H9 (cell line): ENCODE measurements at regions not wholly inside any gene's neighbourhood (a gene's known extent, or its start where the extent isn't known, plus 50 kb on each side); places are given as distances from the start of the nearest gene placed in this dataset.
A peak's percentile ranks its signal among the peaks of the same experiment; 100 is the strongest.

Experiments
- DNase-seq: peaks from one replicate; pipeline ENCODE4 v3.0.0-alpha.2; 2017
- H2AFZ ChIP-seq: one replicate; pipeline ENCODE4 v1.6.1; 2013; ENCODE audit warnings: mild to moderate bottlenecking, low read length, control low read depth, moderate library complexity
- H2AK5ac ChIP-seq: 2 replicates; pipeline ENCODE4 v1.6.1; 2013; ENCODE audit warnings: low read length, control low read depth, mixed read lengths; ENCODE audit not compliant: insufficient read length
- H2BK120ac ChIP-seq: one replicate; pipeline ENCODE4 v1.6.1; 2013; ENCODE audit warnings: low read depth, mild to moderate bottlenecking, low read length, control low read depth, inconsistent platforms; ENCODE audit not compliant: poor library complexity, severe bottlenecking
- H2BK12ac ChIP-seq: 2 replicates; pipeline ENCODE4 v1.6.1; 2013; ENCODE audit warnings: low read length, control low read depth, mixed read lengths, low read depth; ENCODE audit not compliant: insufficient read length
- H2BK15ac ChIP-seq: 2 replicates; pipeline ENCODE4 v1.6.1; 2013; ENCODE audit warnings: low read depth, low read length, control low read depth
- H2BK20ac ChIP-seq: one replicate; pipeline ENCODE4 v1.6.1; 2013; ENCODE audit warnings: low read depth, mild to moderate bottlenecking, low read length, control low read depth, inconsistent platforms; ENCODE audit not compliant: poor library complexity, severe bottlenecking
- H2BK5ac ChIP-seq: 2 replicates; pipeline ENCODE4 v1.6.1; 2013; ENCODE audit warnings: low read length, control low read depth, mixed read lengths; ENCODE audit not compliant: insufficient read length
- H3K14ac ChIP-seq: 2 replicates; pipeline ENCODE4 v1.6.1; 2013; ENCODE audit warnings: low read length, control low read depth; ENCODE audit not compliant: insufficient read depth
- H3K18ac ChIP-seq: 2 replicates; pipeline ENCODE4 v1.6.1; 2013; ENCODE audit warnings: low read depth, mild to moderate bottlenecking, mixed read lengths, low read length, control low read depth; ENCODE audit not compliant: insufficient read length
- H3K23ac ChIP-seq: 2 replicates; pipeline ENCODE4 v1.6.1; 2013; ENCODE audit warnings: low read length, control low read depth, mixed read lengths, low read depth; ENCODE audit not compliant: insufficient read length
- H3K23me2 ChIP-seq: 2 replicates; pipeline ENCODE4 v1.6.1; 2013; ENCODE audit warnings: low read depth, mild to moderate bottlenecking, mixed read lengths, low read length, control low read depth; ENCODE audit not compliant: insufficient read length, poor library complexity, severe bottlenecking
- H3K27ac ChIP-seq: 2 replicates; pipeline ENCODE4 v1.5.1; 2013; ENCODE audit warnings: low read length, control low read depth, mixed read lengths, low read depth; ENCODE audit not compliant: insufficient read length
- H3K27me3 ChIP-seq: 2 replicates; pipeline ENCODE4 v1.6.1; 2013; ENCODE audit warnings: low read length, control low read depth, inconsistent platforms; ENCODE audit not compliant: insufficient read depth
- H3K4ac ChIP-seq: 2 replicates; pipeline ENCODE4 v1.6.1; 2013; ENCODE audit warnings: low read depth, mild to moderate bottlenecking, control low read depth, inconsistent platforms, low read length, moderate library complexity
- H3K4me1 ChIP-seq: 2 replicates; pipeline ENCODE4 v1.6.1; 2013; ENCODE audit warnings: low read length, control low read depth, inconsistent platforms; ENCODE audit not compliant: insufficient read depth
- H3K4me2 ChIP-seq: 2 replicates; pipeline ENCODE4 v1.6.1; 2013; ENCODE audit warnings: low read length, control low read depth, mixed read lengths; ENCODE audit not compliant: insufficient read length, insufficient read depth
- H3K56ac ChIP-seq: 2 replicates; pipeline ENCODE4 v1.6.1; 2013; ENCODE audit warnings: low read depth, mild to moderate bottlenecking, mixed read lengths, low read length, control low read depth; ENCODE audit not compliant: insufficient read length
- H3K79me1 ChIP-seq: 2 replicates; pipeline ENCODE4 v1.6.1; 2013; ENCODE audit warnings: low read depth, mild to moderate bottlenecking, moderate library complexity, low read length, control low read depth, inconsistent platforms; ENCODE audit not compliant: insufficient read depth, poor library complexity, severe bottlenecking
- H3K79me2 ChIP-seq: 2 replicates; pipeline ENCODE4 v1.6.1; 2013; ENCODE audit warnings: low read length, control low read depth, inconsistent platforms; ENCODE audit not compliant: insufficient read depth
- H3K9ac ChIP-seq: 2 replicates; pipeline ENCODE4 v1.6.1; 2013; ENCODE audit warnings: low read length, control low read depth, mixed read lengths; ENCODE audit not compliant: insufficient read length; ENCODE audit errors: extremely low read depth
- H3K9me3 ChIP-seq: one replicate; pipeline ENCODE4 v1.6.1; 2013; ENCODE audit warnings: low read depth, low read length, inconsistent platforms; ENCODE audit not compliant: control insufficient read depth
- H3T11ph ChIP-seq: one replicate; pipeline ENCODE4 v1.6.1; 2013; ENCODE audit warnings: mild to moderate bottlenecking, low read length, control low read depth, inconsistent platforms
- H4K20me1 ChIP-seq: one replicate; pipeline ENCODE4 v1.6.1; 2013; ENCODE audit not compliant: control insufficient read depth, insufficient read length, insufficient read depth
- H4K5ac ChIP-seq: 2 replicates; pipeline ENCODE4 v1.6.1; 2013; ENCODE audit warnings: low read depth, mild to moderate bottlenecking, mixed read lengths, low read length, control low read depth; ENCODE audit not compliant: insufficient read length
- H4K8ac ChIP-seq: replicated peaks from 2 replicates; pipeline ENCODE4 v1.6.1; 2013; ENCODE audit warnings: low read length, control low read depth, mixed read lengths, low read depth; ENCODE audit not compliant: insufficient read length
- H4K91ac ChIP-seq: 2 replicates; pipeline ENCODE4 v1.6.1; 2013; ENCODE audit warnings: low read depth, mild to moderate bottlenecking, moderate library complexity, mixed read lengths, low read length, control low read depth; ENCODE audit not compliant: insufficient read length
- H3K27ac Mint-ChIP-seq, 3 experiments: 2 replicates in 2 of 3; 3 replicates in 1 of 3; pipeline ENCODE4 v1.8.0; 2020 to 2021; ENCODE audit warnings: mixed read lengths in 3 of 3, mild to moderate bottlenecking in 1 of 3, moderate library complexity in 1 of 3
- H3K27me3 Mint-ChIP-seq: 2 replicates; pipeline ENCODE4 v1.8.0; 2021; ENCODE audit warnings: low read depth, mild to moderate bottlenecking, moderate library complexity, mixed read lengths
- H3K36me3 Mint-ChIP-seq, 3 experiments: 2 replicates in 2 of 3; 3 replicates in 1 of 3; pipeline ENCODE4 v1.8.0; 2020 to 2021; ENCODE audit warnings: low read depth in 3 of 3, mixed read lengths in 3 of 3; ENCODE audit not compliant: insufficient read depth in 1 of 3
- H3K4me1 Mint-ChIP-seq, 2 experiments: 2 replicates each; pipeline ENCODE4 v1.8.0; 2020; ENCODE audit warnings: mixed read lengths in 2 of 2
- H3K4me3 Mint-ChIP-seq, 2 experiments: 2 replicates in 1 of 2; 3 replicates in 1 of 2; pipeline ENCODE4 v1.8.0; 2020 to 2021; ENCODE audit warnings: mild to moderate bottlenecking in 2 of 2, mixed read lengths in 2 of 2, moderate library complexity in 1 of 2
- H3K9me3 Mint-ChIP-seq, 2 experiments: 2 replicates in 1 of 2; 3 replicates in 1 of 2; pipeline ENCODE4 v1.8.0; 2020; ENCODE audit warnings: mild to moderate bottlenecking in 2 of 2, mixed read lengths in 2 of 2, moderate library complexity in 1 of 2
- CTCF ChIP-seq: fragments of 200-600 bp; sonication (generic); conservative IDR thresholded peaks from 3 replicates; pipeline ENCODE4 v1.8.0; 2021; ENCODE audit warnings: antibody characterized with exemption, mild to moderate bottlenecking
- WGBS: extraction: QIAGEN DNeasy Blood & Tissue Kit; methylation state at CpG from one replicate; pipeline ENCODE4 v1.1.7; 2013; ENCODE audit warnings: missing lambda C conversion rate, low lambda C conversion rate, mixed read lengths; ENCODE audit not compliant: insufficient read length; ENCODE audit errors: extremely low coverage; 5-methylcytosine and 5-hydroxymethylcytosine counted together

GRCh38 chr2:121076885-121077549 is 208.0 kb downstream of the TFCP2L1 start:
- no CpG with 5 or more reads among the region's 26 CpGs for WGBS
- no peaks in the 10 kb centered on the region for H3K9me3 Mint-ChIP-seq
- H3K27ac ChIP-seq, result no peak overlapping the region
- peaks cover 14% of the 10 kb centered on the region for H3K23me2 ChIP-seq
- H3K4me2 ChIP-seq, result peak overlapping the region; percentile 64
- H3K79me1 ChIP-seq, result no peaks in the 10 kb centered on the region
- no peak overlapping the region for H3K4ac ChIP-seq
- no peaks in the 10 kb centered on the region for H3K79me2 ChIP-seq
- H3K23ac ChIP-seq, result no peak overlapping the region
- no peak overlapping the region for H3K56ac ChIP-seq
- H2AFZ ChIP-seq, result no peak overlapping the region
- H3K27me3 ChIP-seq, result peaks cover 4% of the 10 kb centered on the region; the same call in 1 of the 2 replicates
- no peaks in the 10 kb centered on the region for H3K9me3 ChIP-seq
- no peak overlapping the region for H4K5ac ChIP-seq
- H3K36me3 Mint-ChIP-seq, result no peaks in the 10 kb centered on the region
- peak; percentile 91 for DNase-seq
- H3T11ph ChIP-seq, result no peak overlapping the region
- H3K18ac ChIP-seq, result no peak overlapping the region
- peak overlapping the region; percentile 60 to 77 for H3K4me3 Mint-ChIP-seq
- no peak overlapping the region for H4K91ac ChIP-seq
- H2AK5ac ChIP-seq, result no peak overlapping the region
- peaks cover 15 to 19% of the 10 kb centered on the region in 2 experiments for H3K4me1 Mint-ChIP-seq
- peaks cover 62% of the 10 kb centered on the region for H3K27me3 Mint-ChIP-seq
- H2BK12ac ChIP-seq, result no peak overlapping the region
- H3K4me1 ChIP-seq, result no peaks in the 10 kb centered on the region; the same call in 1 of the 2 replicates
- no peak overlapping the region for H2BK20ac ChIP-seq
- no peaks in the 10 kb centered on the region for H4K20me1 ChIP-seq
- H3K27ac Mint-ChIP-seq, result no peak overlapping the region
- no peak overlapping the region for H4K8ac ChIP-seq
- H3K9ac ChIP-seq, result no peak overlapping the region
- H2BK120ac ChIP-seq, result no peak overlapping the region
- TF ChIP-seq CTCF, result peak; percentile 97
- no peak overlapping the region for H3K14ac ChIP-seq
- no peak overlapping the region for H2BK15ac ChIP-seq
- no peak overlapping the region for H2BK5ac ChIP-seq
